Pancreas (tissue), 10 donors: ENCODE measurements at regions not wholly inside any gene's neighbourhood (a gene's known extent, or its start where the extent isn't known, plus 50 kb on each side); places are given as distances from the start of the nearest gene placed in this dataset.

Experiments used
- ATAC-seq, 4 donors: fragments of 200-7000 bp; cut with Tn5 transposase; one replicate each; pipeline versions ENCODE4 v1.8.0 to v1.9.1; 2020; ENCODE audit warnings: mild to moderate bottlenecking in 4 of 4, moderate library complexity in 4 of 4
- DNase-seq, 6 donors: peaks; one replicate each; pipeline ENCODE4 v3.0.0-alpha.2; 2020
- FAIRE-seq: peaks from 2 replicates; lab custom pipeline; 2012; peaks lifted over from hg19 to GRCh38; lab: Jason Lieb, UNC
- H3K27ac ChIP-seq, 4 donors: fragments of 200-600 bp; sonication (generic); 1 replicate in 3 of 4; 2 replicates in 1 of 4; pipeline versions ENCODE4 v1.5.0 to v1.8.0; 2020
- H3K27me3 ChIP-seq, 4 donors: fragments of 200-600 bp; one replicate each; pipeline ENCODE4 v1.8.0; 2021
- H3K36me3 ChIP-seq, 3 donors: fragments of 200-600 bp; sonication (generic) in 1 of 3; one replicate each; pipeline versions ENCODE4 v1.5.0 to v1.8.0; 2020 to 2021
- H3K4me1 ChIP-seq, 3 donors: fragments of 200-600 bp; one replicate each; pipeline ENCODE4 v1.8.0; 2021
- H3K4me3 ChIP-seq, 4 donors: fragments of 200-600 bp; sonication (generic) in 2 of 4; one replicate each; pipeline versions ENCODE4 v1.5.0 to v1.8.0; 2020 to 2021
- H3K9me3 ChIP-seq, 4 donors: fragments of 200-600 bp; one replicate each; pipeline ENCODE4 v1.8.0; 2021
- WGBS, 2 donors: extraction: QIAGEN DNeasy Blood & Tissue Kit; methylation state at CpG; one replicate each; pipeline ENCODE4 v1.1.7; 2013; 5-methylcytosine and 5-hydroxymethylcytosine counted together
- intact Hi-C, 3 donors: fragments of 100-400 bp; cut with DNase I; formaldehyde crosslinking; loops; one replicate each; pipeline versions ENCODE4 v1.11.1 to v1.14.2; 2022
- TF ChIP-seq, protein P1 (sequence below), 4 donors: fragments of 200-600 bp; sonication (generic) in 3 of 4; IDR thresholded peaks; one replicate each; pipeline versions ENCODE4 v1.5.0 to v1.8.0; 2021; ENCODE audit warnings: antibody characterized with exemption in 4 of 4
- donor health status: healthy with polysubstance abuse.
- donor health status: DM: no; HTN: no; CAD: no; lungs with moderate emphysema.
- donor health status: DM: no; HTN: no; CAD: no.
- donor health status: control.
- donor health status: control.
- donor health status: Bipolar disorder and iron deficiency.
- donor health status: DM: yes; HTN: yes; CAD: no.
- donor health status: DM: no; HTN: no; CAD: no.
- donor health status: DM: no; HTN: no; CAD: no.
- donor health status: DM: yes; HTN: yes; CAD: no.

DNA sequence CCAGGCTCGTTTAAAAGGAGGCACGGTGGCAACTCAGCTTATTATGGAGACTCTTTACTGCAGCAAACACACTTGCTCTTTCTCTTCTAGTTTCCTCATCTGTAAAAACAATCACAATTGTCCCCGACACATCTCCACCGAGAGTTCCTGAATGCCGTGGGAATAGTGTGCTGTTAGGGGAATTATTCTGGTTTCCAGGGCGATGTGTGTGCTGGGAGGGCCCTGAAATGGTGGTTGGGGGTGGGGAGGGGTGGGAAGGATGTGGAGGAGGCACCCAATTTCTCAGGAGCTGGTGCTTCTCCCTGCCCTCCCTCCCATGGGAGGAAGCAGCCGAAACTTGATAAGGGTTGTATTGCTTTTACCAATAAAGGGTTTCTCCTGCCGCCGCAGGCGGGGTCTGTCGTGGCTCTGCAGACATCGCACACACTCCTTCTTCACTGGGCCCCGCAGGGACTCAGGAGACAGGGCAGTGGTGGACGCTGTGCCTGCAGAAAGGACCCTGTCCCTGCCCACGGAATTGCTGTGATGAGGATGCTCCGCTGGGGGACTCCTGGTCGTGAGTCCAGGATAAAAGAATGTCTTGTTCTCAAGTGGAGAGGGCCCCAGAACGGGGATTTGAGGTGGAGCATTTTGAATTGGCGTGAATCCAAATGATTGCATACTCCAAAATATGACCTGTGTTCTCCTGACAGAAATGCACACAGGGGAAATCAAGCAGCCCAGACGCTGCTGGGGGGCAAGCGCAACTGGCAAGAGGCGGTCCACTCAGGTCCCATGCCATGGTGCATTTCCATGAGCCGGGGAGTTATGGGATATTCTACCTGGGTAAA is 119.2 kb downstream of the ACKR3 start:
- intact Hi-C loops: no loop called here
- Histone ChIP-seq H3K36me3 (no peaks in the 10 kb centered on the region), H3K4me3 (no peak overlapping the region), H3K27me3 (no peaks in the 10 kb centered on the region), H3K27ac (no peak overlapping the region), H3K4me1 (no peaks in the 10 kb centered on the region), H3K9me3 (no peaks in the 10 kb centered on the region)
- FAIRE-seq (no peak), ATAC-seq (no peak), DNase-seq (peak in 1 of 6 donors; percentile 48)
- 79 to 82% methylated on average over 23 of the region's 23 CpGs for WGBS, 2 donors
- TF ChIP-seq, protein P1, sequence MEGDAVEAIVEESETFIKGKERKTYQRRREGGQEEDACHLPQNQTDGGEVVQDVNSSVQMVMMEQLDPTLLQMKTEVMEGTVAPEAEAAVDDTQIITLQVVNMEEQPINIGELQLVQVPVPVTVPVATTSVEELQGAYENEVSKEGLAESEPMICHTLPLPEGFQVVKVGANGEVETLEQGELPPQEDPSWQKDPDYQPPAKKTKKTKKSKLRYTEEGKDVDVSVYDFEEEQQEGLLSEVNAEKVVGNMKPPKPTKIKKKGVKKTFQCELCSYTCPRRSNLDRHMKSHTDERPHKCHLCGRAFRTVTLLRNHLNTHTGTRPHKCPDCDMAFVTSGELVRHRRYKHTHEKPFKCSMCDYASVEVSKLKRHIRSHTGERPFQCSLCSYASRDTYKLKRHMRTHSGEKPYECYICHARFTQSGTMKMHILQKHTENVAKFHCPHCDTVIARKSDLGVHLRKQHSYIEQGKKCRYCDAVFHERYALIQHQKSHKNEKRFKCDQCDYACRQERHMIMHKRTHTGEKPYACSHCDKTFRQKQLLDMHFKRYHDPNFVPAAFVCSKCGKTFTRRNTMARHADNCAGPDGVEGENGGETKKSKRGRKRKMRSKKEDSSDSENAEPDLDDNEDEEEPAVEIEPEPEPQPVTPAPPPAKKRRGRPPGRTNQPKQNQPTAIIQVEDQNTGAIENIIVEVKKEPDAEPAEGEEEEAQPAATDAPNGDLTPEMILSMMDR (IDR thresholded peaks at IDR 0.05): no peak

DNA sequence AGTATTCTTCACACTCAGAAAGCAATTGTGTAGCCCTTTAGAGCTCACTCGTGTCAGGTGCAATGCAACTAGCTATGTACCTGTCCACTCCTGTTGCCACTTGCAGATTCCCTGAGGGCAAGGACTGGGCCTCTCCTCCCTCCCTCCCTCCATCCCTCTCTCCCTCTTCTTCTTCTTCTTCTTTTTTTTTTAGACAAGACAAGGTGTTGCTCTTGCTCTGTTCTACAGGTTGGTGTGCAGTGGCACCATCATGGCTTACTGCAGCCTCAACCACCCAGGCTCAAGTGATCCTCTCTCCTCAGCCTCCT is 119.7 kb downstream of the ACKR3 start:
- Histone ChIP-seq H3K4me3 (no peak overlapping the region), H3K36me3 (no peaks in the 10 kb centered on the region), H3K27me3 (no peaks in the 10 kb centered on the region), H3K4me1 (no peaks in the 10 kb centered on the region), H3K9me3 (no peaks in the 10 kb centered on the region), H3K27ac (no peak overlapping the region)
- ATAC-seq (no peak), DNase-seq (peak in 1 of 6 donors; percentile 3), FAIRE-seq (no peak)
- 77 to 79% methylated on average over 1 of the region's 1 CpG for WGBS, 2 donors
- intact Hi-C loops: no loop called here
- TF ChIP-seq, protein P1 (IDR thresholded peaks at IDR 0.05): no peak

DNA sequence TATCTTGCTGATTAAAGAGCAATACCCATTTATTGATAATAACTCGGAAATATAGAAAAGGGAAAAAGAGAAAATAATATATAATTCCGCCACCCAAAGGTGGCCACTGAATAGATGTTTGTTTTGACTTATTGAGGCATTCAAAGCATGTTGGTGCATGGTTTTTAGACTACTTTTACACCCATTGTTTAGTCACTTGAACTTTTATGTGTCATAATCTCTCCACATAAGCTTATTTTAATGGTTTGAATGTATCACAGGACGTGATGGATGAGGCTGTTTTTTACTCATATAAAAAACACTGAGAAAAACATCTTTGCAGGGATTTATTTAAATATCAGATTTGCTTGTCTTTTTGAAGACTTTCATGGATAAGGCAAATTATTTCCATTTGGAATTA is 120.4 kb downstream of the ACKR3 start:
- Histone ChIP-seq H3K27ac (no peak overlapping the region), H3K9me3 (no peaks in the 10 kb centered on the region), H3K36me3 (no peaks in the 10 kb centered on the region), H3K27me3 (no peaks in the 10 kb centered on the region), H3K4me1 (no peaks in the 10 kb centered on the region), H3K4me3 (no peak overlapping the region)
- DNase-seq (no peak), ATAC-seq (no peak), FAIRE-seq (no peak)
- TF ChIP-seq, protein P1 (IDR thresholded peaks at IDR 0.05): no peak
- WGBS, 2 donors: 90 to 93% methylated on average over 3 of the region's 3 CpGs
- intact Hi-C loops: no loop called here

DNA sequence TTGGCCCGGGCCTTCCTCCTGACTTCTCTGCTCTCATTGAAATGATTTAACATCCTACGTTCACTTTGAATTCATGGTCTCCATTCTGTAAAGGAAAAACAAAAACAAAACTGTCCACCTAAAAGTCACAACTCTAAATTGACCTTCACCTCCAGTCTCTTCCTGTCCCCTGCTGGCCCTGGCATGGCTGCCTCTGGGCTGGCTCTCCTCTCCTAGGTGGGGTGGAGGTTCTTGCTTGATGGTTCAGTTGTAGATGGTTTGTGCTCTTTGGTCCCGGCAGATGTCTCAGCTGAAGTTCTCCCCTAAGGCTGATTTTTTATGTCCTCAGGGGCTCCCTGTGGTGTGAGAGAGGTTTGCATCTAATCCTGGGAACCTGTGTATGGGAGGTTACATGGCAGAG is 121.1 kb downstream of the ACKR3 start:
- ATAC-seq (no peak), FAIRE-seq (no peak), DNase-seq (peak in 1 of 6 donors; percentile 13)
- intact Hi-C loops: no loop called here
- H3K9me3 ChIP-seq: no peaks in the 10 kb centered on the region
- H3K27ac ChIP-seq: no peak overlapping the region
- H3K4me1 ChIP-seq: no peaks in the 10 kb centered on the region
- no peaks in the 10 kb centered on the region for H3K36me3 ChIP-seq
- no peaks in the 10 kb centered on the region for H3K27me3 ChIP-seq
- TF ChIP-seq, protein P1 (IDR thresholded peaks at IDR 0.05): no peak
- no peak overlapping the region for H3K4me3 ChIP-seq
- WGBS, 2 donors: 93 to 99% methylated on average over 3 of the region's 3 CpGs

DNA sequence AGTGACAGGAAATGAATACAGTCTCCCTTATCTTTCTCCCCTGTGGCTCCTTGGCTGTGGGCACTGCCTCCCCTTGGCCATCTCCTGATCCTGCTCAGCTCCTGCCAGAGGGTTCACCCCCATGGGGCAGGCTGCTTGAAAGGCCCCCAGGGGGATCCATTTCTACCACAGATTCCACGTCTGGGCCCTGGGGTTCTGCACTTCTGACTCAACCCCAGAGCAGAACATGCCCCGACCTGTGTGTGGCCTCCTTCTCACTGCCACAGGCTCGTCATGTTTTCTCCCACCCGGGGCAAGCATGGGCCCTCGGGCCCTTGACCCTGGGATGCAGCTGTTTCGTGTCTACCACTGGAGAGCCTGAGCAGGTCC is 122.2 kb downstream of the ACKR3 start:
- ATAC-seq: no peak
- peak in 1 of 6 donors; percentile 32 for DNase-seq
- Histone ChIP-seq H3K4me3 (no peak overlapping the region), H3K36me3 (no peaks in the 10 kb centered on the region), H3K27ac (no peak overlapping the region), H3K27me3 (no peaks in the 10 kb centered on the region), H3K4me1 (no peaks in the 10 kb centered on the region), H3K9me3 (no peaks in the 10 kb centered on the region)
- no peak for FAIRE-seq
- 77 to 85% methylated on average over 6 of the region's 6 CpGs for WGBS, 2 donors
- intact Hi-C loops: no loop called here
- TF ChIP-seq, protein P1 (IDR thresholded peaks at IDR 0.05): no peak
